HG03139 (cell line): ENCODE measurements at regions not wholly inside any gene's neighbourhood (a gene's known extent, or its start where the extent isn't known, plus 50 kb on each side); places are given as distances from the start of the nearest gene placed in this dataset.

ENCODE experiments used
- ATAC-seq: cut with Tn5 transposase; IDR thresholded peaks from one replicate; pipeline ENCODE4 v1.9.1; 2021; ENCODE audit not compliant: unreplicated experiment

DNA sequence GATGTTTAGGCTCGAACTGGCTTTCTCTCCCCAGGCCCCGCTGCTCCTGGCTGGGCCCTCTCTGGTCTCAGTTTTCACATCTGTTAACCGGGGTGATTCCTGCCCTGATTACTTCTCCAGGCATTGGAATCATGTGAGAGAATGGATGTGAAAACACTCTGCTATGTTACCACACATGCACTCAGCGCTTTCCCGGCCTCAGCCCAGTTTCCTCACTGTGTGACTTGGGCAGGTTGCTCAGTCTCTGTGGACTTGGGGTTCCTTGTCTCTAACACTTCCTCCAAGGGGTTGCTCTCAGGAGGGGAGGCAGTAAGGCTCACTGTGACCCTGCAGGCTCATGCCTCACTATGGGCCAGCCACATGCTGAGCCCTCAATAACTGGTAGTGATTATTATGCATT, 230.4 kb upstream of the HS6ST1 start:
- ATAC-seq = no peak

DNA sequence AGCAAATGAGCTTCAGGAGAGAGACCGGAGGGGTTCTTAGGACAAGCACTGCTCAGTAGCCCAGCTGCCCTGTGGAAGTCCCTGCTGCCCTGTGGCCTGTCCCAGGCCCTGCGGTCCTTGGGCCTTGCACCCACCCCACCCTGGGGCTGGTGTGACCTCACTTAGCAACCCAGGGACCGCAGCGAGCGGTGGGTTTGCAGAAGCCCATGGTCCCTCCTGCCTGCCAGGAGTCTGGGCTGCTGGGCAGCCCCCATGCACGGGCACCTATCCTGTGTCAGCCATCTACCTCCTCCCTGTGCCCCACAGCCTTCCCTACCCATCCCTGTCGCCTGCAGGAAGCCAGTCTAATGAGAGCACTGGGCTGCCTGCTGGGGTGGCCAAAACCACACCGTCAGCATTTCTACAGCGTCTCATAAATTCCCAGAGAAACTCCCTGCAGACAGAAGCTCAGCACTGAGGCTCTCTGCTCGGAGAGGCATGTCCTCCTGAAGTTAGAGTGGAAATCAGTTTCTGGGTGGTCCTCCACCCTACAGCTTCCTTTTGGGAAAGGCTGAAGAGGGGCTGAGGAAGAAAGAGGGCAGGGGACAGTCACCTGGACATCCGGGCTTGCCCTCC, 231.1 kb upstream of the HS6ST1 start:
- no peak for ATAC-seq

DNA sequence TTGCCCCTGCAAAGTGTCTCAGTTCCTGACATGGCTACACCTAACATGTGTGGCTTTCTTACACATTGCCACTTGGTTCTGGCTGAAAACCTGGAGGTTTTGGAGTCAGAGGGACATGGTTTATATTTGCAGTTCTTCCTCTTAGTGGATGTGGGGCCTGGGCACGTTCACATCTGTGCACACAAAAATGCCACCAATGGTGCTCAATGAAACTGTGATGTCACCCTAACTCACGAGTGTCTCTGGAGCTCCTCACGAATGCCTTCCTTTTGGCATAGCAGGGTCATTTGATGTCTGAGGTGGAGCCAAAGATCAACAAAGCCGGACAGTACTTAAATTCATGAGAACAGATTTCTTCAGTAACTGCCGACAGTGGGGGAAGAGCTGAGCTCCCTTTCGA, 231.7 kb upstream of the HS6ST1 start:
- ATAC-seq = no peak

DNA sequence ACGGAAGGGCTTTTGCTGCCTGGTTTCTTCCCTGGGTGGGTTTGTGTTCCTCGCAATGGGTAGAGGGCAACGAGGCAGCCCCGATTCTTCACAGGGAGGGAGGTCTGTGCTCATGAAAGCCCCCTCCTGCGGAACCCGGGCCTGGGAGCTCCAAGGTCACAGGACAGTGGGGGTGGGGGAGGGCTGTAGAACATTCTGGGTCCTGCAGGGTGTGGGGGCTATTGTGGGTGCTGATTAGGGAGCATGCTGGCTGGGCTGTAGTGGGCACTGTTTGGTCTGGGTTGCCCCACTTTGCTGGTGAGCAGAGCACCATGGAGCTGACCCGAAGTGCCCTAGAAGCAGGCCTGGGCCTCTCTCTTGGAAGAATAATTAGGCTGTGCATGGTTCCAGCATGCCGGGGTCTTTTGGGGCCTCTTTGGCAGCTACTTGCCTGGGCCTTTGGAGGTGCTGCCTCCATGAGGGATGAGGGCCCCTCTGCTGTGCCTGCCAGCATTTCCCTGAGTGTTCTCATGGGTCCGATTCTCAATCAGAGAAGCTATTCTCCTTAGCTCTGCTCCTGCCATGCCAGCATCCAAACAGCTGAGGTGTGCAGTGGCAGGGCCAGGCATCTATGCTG, 232.2 kb upstream of the HS6ST1 start:
- no peak for ATAC-seq

DNA sequence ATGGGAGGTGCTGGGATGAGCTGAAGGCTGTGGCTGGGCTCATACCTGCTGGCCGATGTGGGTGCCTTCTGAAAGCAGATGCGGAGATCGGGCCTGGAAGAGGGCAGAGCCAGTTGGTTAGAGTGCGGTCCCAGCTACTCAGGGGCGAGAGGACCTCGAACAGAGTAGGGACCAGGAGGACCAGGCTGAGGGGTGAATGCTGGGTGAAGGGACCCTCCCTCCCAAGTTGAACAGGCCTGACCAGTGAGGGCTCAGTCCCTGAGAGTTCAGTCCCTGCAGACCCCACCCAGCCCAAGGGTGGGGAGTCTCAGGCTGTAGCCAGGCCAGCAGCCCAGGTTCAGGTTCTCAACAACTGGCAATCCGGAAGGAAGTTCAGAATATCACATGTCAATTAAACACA, 232.8 kb upstream of the HS6ST1 start:
- ATAC-seq = no peak

DNA sequence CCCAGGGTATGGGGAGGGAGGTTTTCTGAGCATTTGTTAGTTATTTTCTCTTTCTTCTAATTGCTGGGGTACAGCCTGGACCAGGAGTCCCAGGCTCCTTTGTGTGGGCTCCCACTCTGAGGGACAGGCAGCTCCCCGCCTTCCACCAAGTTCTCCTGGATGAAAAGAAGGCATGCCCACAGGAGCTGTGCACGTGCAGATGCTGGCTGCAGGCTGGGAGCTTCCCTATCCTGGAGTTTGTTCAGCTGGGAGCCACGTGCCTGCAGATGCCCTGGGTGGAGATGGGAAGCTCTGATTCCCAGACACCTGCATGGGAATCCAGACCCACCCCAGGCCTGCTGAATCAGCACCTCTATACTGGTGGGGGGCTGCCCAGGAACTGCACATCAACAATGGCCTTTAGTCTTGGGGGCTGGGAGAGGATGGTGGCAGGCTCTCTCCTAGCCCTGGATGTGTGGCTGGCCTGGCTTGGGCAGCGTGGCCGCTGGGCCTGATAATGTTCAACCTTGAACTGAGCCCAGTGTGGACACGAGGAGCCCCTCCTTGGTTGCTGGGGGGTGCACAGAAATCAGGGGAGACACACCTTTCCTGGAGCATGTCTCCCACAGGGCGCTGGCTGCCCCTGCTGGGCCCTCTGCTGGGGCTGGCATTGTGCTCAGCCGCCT, 233.6 kb upstream of the HS6ST1 start:
- ATAC-seq = no peak

DNA sequence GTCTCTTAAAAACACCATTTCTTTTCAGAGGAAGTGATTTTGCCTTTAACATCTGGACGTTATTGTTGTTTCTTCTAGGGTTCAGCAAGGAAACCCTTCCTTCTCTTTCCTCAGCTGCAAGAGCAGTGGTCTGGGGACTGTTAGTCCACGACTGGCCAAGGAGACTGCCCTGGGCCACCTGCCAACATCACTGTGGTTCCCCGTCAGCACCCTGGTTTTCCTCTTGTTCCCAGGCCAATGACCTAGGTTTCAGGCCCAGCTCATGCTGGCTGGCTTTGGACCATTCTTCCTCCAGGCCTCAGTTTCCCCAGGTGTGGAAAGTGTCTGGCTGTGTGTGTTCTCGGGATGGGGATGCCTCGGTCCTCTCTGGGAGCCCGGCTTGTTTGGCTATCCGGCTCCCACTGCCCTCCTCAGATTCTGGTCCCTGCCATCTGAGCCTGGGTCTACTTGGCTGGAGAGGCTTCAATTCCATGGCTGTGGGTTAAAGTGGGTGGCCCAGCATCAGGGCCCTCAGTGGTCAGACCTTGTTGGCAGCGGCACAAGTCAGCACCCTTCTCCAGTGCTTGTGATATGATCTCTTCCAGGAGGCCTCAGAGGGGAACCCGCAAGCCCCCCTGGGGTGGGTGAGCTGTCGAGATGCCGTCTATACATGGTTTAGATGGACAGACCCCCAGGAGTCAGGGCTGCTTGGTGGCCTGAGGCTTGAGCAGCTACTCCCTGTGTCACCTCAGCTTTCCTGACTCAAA, 234.3 kb upstream of the HS6ST1 start:
- no peak for ATAC-seq

DNA sequence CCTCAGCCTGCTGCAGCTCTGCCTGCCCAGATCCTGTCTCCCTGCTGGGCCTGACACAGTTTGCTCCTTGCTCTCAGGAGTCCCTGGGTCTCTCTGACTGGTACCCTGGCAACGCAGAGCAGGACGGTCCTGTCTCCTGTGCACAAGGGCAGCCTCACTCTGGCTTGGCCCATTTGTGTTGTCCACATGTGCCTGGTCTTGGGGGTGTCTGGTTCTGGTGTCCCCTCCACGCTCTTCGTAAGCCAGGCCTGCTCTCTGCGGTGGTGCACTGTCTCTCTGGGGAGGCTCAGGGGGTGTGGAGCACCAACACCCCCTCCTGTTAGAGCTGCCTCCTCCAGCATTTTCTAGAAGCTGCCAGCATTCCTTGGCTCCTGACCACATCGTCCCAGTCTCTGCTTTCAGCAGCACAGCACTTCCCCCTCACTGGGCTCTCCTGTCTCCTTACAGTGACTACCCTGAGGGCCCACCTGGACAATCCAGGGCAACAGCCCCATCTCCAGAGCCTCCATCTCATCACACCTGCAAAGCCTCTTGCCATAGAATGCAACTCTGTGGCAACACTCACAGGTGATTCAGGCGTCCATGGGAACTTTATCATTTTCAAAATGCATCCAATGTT, 235.6 kb upstream of the HS6ST1 start:
- no peak for ATAC-seq

DNA sequence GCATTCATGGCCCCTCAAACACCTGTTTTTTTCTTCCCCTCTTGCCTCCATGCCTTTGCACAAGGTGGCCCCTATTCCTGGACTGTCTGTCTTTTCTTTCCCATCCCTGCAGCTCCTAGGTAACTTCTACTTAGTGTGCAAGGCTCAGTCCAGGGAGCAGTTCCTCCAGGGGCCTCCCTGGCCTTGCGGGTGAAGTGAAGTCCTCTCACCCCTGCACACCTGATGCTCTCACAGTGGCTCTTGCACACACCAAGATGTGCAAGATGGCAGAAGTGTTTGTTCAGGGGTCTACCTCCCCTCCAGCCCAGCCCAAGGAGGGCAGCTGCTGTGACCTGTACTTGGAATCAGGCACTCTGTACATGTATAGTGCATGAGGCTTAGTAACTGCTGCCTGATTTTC, 236.8 kb upstream of the HS6ST1 start:
- ATAC-seq = no peak

DNA sequence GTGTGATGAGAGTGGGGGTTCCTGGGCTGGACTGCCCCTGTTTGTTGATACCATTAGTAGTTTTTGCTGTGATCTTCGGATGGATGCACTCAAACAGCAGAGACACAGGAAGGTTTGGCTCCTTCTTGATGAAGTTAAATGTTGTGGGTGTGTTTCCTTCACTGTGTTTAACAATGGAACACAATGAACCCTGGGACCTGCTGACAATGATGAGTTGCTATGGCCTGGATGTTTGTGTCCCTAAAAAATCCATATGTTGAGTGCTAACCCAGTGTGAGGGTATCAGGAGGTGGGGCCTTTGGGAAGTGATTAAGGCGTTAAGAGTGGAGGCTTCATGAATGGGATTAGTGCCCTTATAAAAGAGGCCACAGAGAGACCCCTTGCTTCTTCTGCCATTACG, 237.4 kb upstream of the HS6ST1 start:
- ATAC-seq = no peak

DNA sequence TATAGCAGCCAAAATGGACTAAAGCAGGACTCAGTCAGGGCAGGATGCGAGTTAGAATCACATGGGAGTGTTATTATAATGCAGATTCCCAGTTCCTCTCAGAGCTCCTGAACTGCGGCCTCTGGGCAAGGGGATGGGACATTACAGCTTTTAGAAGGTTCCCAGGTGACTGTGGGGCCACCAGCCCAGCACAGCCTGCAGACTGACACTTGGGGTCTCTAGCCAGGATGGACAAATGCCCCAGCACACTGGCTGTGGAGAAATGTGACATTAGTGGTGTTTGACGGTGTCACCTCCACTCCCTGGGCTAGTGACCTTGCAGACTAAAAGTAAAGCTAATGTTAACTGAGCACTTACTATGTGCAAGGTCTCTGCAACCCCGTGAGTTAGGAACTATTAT, 238.0 kb upstream of the HS6ST1 start:
- ATAC-seq = no peak

DNA sequence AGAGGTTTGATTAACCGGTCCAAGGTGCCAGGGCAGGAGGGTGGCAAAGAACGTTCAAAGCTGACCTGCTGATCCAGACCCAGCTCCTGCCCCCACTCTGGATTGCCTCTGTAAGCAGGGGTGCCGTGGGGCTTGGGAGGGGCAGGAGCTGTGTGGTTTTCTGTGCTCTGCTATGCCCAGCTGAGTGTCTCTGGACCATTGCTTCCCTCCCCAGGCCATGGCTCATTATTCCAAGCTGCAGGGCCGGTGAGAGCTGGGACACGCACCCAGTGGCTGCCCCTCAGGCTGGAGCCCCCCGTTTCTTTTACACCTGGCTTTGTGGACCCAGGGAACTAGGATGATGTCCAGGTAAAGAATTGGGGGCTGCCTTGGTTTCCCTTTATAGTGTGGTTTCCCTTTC, 238.4 kb upstream of the HS6ST1 start:
- ATAC-seq = no peak

DNA sequence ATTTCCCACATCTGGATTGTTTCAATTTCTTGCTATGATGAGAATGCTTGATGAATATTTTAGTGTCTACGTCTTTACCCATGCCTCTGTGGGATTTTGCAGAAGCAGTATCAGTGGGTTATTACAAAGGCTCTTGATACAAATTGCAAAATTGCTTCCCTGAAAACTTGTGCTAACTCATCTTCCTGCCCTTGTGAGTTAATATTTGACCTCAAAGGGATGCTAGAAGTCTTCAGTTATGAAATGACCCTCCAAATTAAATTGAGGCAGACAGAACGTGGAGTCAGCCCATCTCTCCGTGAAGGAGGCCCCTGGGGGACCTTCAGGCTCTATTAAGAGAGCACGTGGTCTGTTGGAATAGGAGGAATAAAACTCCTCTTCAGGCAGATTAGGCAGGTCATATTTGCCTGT, 239.2 kb upstream of the HS6ST1 start:
- no peak for ATAC-seq

DNA sequence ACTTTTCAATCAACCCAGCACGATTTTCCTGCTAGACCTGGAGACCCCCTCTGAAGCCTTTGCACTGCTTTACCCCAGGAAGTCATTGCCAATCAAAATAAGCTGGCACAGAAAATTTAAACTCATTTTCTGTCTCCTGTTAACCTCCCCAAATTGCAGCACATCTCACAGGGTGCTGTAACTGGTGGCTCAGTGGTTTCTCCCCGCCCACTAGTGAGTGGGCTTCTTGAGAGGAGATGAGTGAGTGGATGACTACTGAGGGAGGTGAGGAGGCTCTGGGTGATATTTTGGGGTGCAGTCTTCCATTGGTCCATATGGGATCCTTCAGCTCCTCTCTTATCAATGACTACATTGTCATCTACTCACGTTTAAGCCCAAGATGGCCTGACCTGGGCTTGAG, 239.8 kb upstream of the HS6ST1 start:
- no peak for ATAC-seq

DNA sequence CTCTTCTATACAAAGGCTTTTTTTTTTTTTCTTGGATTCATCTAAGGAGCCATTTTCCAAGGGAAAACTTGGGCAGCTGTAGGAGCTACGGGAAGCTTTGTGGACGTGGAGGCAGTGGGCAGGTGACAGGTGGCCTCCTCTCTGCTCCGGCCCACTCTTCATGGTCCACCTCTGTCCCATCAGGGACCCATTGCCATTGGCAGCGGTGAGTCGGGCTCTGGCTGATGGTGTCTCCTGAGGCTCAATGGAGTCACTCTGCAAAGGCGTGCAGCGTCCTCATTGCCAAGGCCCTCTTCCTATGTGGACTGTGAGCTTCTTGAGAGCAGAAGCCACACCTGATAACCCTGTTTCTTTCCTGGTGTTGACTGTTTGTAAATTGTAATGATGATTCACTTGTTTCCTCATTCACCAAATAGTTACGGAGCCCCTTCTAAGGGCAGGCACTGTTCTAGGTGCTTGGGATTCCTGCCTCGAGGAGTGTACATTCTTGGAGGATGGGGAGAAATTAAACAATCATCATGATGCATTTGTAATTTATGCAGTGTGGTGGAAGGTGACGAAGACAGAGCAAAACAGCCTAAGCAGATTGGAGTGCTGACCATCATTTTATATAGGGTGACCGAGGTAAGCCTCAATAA, 240.3 kb upstream of the HS6ST1 start:
- no peak for ATAC-seq

DNA sequence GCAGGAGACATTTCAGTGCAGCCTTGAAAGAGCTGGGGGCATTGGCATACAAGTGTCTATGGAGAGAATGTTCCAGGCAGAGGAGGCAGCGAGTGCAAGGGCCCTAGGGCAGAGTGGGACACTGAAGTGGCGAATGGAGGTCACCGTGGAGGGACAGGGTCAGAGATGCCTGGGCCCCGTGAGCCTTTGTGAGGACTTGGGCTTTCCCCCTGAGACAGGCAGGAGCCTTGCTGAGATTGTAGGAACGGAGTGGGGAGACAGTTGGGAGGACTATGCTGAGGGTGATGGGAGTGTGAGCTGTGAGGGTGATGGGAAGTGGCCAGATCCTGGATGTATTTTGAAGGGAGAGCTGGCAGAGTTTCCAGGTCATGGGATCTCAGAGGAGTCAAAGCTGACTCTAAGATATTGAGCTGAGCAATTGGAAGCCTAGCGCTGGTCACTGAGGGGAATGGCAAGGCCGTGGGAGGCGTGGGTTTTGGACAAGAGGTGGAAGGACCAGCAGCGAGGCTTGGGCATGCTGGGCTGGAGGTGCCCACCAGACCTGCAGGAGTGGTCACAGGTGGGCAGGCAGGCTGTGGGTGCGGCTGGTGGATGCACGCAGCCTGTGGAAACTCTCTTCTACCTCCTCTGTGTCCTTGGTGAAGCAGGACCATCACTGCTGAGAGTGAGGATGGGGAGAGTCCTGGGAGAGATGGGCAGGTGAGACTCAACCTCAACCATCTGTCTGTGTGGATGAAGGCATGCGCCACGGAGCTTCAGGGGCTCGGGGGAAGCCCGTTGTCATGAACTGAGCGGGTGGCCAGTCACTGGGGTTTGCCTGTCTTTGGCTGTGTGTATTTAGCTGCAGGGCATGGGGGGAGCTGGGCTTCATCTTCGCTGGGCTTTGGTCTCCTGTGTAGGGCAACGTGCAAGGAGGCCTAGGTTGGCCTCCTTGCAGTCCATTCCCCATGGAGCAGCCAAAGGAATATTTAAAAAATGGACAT, 241.2 kb upstream of the HS6ST1 start:
- ATAC-seq = no peak

DNA sequence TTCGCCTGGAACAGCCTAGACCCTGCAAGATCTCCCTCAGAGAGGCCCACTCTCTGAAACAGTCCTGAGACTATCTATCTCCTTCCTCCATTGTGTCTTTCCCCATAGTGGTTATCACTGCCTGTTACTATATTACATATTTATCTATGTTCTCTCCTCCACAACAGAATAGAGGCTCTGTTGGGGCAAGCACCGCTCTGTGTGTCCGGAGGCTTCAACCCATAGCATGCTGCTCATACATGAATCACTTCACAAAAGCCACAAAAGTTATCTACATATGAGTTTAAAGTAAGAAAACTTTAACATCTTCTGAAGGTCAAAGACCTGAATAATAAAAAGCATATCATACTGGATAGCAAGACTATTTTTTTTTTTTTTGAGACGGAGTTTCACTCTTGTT, 242.1 kb upstream of the HS6ST1 start:
- ATAC-seq = no peak

DNA sequence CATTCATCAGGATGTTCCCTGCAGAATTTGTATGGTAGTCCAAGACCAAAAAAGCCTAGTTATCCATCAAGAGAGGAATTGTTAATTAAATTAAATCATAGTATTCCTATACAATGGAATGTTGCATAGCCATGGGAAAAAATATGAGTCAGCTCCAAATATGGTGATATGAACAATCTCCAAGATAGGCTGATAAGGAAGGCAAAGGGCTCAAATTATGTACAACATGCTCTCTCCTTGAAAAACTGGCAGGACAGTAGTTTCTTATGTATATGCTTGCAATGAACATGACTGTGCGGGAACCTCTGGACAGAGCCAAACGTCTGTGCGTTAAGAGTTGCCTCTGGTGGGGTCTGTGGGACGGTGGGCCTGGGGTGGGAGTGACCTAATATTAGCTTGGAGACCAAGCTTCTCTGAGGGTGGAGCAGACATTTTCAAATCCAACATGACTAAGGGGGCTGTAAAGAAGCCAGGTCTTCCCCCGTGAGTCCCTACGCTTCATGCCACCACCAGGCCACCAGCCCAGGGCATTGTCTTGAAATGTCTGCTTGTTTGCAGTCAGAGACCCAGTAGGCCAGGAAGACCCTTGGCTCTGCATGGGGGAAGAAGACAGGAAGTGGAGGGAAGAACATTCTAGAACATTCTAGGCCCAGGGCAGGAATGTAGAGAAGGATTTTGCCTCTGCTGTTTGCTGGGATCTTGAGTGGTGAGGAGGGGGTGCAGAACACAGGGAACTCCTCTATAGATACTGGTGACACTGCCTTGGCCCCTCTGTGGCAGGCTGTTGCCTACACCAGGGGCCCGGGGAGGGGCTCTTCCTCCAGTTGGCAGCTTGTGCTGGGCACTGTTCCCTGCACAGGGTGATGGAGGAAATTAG, 244.0 kb upstream of the HS6ST1 start:
- no peak for ATAC-seq

DNA sequence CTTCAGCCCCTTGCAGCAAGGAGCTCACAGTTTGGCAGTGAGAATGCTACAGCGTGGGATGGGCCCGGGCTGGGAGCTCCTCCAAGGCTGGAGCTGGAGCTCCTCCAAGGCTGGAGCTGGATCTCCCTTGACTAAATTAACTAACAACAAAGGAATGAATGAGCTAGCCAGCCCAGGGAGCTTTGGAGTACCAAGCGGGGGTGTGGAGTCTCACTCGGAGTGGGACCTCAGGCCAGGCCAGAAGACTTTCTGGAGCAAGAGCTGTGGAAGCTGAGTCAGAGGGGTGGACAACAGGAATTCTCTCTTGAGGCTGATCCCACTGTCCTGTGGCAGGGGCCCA, 244.7 kb upstream of the HS6ST1 start:
- no peak for ATAC-seq
